Stimulated activated CD4-positive, alpha-beta T cell treated with anti-CD3 and anti-CD28 coated beads, Interleukin-4, amount 100 ng/mL, for 24 hours (primary cell): ENCODE measurements at regions not wholly inside any gene's neighbourhood (a gene's known extent, or its start where the extent isn't known, plus 50 kb on each side); places are given as distances from the start of the nearest gene placed in this dataset.

Experiments
- DNase-seq: peaks from one replicate; pipeline ENCODE4 v3.0.0-alpha.2; 2020

DNA sequence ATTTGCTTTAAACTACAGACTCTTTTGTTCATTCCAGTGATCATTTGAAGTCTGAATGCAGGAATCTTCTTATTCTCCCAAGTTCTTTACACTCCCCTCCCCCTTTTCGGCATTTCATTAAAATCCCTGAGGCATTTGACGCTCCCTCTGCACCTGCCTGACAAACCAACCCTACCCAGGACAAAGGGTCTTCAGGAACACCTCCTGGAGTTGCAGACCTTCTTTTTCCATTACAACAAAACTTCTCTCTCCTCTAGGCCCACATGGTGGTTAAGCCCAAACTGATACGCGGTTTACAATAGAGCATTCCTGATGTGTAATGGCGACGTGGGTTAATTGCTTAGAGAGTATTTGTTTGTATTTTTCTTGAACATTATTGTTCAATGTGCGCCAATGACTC lies 367.4 kb downstream of the FBXO15 start:
- DNase-seq, result no peak

DNA sequence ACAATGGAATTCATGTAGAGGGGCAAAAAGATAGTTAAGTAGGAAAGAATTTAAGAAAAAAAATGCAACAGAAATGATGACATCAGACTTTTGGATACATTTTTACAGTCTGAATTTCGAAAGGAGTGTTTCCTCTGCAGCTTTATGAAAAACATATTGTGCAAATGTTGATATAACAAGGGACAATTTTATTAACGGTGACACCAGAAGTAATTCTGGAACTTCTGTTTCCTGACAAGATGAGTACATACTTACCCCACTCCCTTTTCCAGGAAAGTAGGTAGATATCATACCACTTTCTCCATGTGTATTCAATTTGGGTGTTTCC lies 369.6 kb downstream of the FBXO15 start:
- no peak for DNase-seq

DNA sequence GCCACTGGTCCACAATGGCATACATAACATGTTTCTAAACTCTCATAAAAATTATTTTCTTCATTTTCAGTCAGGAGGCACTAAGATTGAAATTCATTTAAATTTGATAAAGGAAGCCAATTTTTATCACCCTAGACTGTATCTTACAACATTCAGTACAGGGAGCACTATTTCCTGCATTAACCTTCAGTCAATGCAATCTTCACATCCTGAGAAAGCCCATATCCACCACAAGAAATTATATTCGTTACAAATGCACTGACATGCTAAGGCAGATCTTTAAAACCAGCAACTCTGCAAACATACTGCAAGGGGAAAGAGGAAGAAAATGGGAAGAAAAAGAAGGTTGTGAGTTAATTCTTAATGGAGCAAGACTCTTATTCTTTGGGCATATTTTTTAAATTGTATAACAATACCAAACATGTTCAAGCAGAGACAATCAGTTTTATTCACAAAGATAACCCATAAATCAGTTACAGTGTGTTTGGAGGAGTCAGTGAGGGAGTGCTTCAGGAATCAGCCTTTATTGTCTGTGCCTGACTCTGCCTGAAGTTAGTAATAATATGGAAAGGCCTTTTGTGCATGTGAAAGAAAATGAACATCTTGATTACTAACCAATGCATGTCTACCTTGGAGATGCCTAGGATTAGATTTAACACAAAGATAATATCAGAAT lies 370.1 kb downstream of the FBXO15 start:
- no peak for DNase-seq

DNA sequence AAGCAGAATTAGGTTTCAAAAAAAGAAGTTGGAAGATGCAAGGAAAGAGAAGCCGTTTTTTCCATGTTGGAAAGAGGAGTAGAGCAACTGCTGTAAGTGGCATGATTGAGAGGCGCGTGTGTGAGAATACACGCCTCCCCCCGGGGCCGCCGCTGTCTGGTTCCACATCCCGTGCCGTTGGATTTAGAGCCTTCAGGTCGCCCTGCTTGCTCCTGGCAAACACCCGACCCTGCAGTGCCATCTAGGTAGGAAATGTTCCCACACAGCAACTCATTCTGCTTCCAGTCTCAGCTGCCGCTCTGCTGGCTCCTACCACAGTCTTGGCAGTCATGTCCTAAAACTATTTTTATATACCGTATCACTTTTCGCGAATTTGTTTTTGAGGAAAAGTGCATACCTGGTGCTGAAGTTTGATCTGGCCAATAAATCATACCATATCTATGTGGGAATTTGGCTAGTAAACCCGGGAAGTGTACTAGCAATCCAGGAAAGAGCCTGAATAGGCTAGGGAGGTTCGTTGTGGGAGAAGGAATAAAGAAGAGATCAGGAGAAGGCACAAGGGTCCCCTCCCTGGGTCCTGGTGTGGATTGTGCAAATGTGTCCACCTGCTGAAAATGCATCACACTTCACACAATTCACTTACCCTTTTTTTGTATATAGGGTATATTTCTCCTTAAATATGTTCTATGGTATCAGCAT lies 372.7 kb downstream of the FBXO15 start:
- no peak for DNase-seq

DNA sequence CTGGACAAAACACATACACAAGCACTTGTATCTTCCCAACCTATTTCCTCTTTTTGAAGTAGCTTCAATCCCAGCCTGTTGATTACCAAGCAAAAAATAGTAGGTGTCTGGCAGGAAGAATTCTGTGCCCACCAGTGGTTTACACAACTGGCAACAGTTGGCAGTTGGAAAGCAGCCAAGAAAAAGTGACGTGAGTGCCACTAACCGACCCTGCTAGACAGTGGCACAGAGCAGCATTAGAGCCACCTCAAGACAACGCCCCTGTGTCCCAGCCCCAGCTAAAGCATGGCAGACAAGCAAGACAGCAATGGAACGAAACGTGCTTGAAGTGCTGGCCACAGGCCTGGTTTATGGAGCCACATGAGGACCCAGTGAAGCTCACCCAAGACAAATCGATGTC lies 379.6 kb downstream of the FBXO15 start:
- DNase-seq, result no peak

DNA sequence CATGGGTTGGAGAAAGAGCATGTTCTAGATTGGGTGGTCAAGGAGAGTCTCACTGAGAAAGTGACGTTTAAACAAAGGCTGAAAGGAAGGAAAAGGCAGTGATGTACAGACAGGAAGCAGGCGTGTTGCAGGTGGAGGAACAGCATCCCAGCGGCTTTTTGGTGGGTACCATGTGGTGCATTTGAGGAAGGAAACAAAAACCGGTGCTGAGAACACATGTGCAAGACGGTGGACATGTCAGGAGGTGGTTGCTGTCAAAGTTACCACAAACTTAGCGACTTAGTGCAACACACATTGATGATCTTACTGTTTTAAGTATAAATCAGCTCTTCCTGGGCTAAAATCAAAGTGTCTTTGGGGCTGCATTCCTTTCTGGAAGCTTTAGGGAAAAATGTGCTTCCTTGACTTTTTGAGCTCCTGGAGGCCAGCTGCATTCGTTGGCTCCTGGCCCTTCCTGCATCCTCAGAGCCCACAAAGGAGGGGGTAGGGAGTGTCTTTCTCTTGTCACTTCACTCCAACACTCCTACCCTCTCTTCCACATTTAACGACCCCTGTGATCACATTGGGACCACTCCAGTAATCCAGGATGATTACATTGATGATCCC lies 380.6 kb downstream of the FBXO15 start:
- no peak for DNase-seq

DNA sequence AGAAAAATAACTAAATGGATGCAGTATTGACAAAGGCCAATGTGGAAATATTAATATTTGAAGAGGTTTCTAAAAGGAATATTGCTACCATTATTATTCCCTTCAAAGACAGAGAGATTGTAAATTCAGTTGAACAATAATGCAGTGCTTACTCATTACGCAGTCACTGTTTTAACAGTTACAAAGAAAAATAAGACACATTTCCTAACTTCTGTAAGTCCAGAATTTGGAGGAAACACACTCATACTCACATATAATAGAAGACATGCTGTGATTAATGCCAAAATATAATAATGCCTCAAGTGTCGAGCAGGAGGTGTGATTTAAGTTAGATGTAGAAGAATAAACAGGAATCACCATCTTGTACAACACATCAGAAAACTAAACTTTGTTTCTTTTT lies 389.2 kb downstream of the FBXO15 start:
- no peak for DNase-seq

DNA sequence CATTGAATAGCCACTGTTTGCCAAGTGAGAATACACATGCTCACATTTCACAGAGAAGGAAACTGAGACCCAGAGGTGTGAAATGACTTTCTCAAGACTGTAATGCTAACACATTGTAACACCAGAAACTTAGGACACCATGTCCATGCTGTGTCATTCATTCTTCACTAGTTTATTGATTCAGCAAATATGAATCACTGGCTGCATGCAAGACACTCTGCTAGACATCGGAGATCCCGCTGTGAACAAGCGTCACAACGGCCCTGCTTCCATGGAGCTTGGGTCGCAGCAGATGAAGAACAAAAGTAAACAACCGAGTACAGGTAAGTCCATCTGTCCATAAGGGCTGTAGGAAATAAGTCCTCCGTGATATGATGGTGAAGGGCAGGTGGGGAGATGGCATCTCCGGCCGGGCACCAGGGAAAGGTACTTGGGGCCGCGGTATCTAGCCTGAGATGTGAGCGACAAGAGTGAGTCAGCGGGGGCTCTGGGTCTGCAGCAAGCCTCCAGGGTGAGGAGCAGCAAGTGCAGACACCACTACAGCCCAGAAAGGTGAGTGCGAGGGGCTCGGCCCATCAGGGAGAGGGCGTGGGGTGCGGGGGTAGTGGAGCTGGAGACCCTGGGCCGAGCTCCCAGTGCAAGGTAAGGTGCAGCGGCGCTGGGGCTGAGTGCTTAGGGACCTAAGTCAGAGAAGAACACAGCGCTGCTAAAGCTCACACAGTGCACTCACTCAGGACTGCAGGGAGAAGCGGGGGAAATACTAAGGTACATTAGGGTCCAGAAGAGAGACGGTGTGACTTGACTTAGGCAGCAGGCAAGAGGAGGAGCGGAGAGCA lies 391.2 kb downstream of the FBXO15 start:
- no peak for DNase-seq

DNA sequence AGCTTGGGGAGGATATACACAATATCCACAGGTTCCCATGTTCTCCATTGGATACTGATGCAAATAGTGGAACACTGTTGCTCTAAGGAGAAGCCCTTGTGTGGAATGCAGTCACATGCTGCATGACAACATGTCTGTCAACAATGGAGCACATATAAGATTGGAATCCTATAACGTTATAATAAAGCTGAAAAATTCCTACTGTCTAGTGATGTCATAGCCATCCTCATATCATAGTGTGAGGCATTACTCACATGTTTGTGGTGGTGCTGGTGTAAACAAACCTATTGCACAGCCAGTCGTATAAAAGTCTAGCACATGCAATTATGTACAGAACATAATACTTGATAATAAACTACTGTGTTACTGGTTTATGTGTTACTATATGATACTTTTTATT lies 394.7 kb downstream of the FBXO15 start:
- no peak for DNase-seq

DNA sequence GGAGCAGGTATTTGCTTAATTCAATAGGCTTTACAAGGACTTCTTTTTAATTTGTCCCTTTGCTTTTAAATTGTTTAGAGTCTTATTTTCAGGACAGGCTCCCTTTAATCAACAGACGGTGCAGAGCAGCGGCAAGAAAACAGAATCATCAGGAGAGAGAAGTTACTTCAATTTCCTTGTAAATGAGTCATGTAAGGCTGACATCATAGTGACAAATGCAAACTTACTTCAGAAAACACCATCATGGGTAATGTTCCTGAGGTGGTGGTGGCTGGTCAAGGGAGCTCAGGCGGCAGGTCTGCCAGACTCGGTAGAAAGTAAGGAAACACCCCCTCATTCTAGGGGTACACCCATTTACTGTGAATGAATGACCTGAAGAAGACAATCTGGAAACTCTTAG lies 395.1 kb downstream of the FBXO15 start:
- no peak for DNase-seq

DNA sequence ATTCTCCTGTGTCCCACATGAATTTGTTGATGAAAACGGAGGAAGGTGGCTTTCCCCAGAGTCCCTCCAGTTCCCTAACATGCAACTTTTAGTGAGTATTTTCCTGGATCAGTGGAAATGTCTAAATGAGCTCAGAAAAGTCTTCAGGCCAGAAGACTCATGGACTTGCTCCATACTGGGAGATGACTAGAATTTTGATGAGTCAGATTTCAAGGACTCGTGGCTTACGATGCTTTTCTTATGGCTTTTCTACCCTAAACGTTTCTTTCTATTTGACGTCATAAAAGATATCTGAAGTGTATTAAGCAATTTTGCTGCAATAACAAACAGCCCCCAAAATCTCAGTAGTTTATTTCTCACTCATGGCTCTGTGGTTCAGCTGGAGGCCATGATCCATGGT lies 397.6 kb downstream of the FBXO15 start:
- DNase-seq, result no peak

DNA sequence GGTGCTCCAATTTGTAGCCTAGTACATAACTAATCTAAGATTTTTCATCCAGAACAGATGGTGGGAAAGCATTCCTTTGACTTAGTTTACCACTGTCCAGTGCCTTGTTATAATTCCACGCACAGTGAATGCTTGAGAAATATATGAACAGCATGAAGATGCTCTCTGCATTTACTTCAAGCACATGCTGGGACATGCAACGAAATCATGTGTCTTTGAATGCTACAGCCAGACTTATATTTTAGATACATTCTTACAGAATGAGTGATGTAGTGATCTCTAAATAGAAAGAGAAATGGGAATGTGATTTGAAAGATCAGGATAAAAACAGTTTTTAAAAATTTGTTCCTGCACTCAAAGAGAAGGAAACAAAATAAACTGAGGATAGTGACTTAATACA lies 398.3 kb downstream of the FBXO15 start:
- no peak for DNase-seq

DNA sequence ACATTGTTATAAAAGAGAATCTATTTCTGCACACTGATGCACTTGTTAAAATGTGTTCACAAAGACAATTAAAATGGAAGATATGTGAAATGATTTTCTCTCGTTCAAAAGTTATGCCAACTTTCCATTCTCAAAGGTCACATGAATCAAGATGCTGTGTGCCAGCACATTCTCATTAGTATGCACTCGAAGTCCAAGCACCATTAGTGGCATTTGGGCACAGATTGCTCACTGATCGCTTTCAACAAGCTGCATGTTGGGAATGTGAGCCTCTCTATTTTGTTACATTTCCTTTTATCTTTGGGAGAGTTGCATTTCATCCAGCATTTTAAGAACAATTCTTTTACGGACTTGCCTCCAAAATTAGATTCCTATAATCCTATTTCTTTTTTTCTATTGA lies 398.9 kb downstream of the FBXO15 start:
- no peak for DNase-seq

DNA sequence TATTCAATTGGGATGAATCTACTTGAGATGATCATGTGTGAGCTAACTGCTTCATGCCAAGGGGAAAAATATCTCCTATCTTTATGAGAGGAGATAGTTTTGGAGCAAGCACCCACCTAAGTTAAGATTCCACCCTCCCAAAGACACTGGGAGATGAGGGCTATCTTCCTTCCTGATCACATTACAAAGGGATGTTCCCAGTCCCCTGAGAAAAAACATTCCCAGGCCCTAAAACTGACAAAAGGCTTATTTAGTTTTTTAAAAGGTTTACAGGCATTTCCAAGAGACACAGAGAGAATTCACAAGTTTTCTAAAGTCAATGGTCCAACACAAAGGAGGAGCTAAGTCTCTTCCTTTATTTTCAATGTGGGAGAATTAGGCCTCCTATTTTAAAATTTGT lies 401.5 kb downstream of the FBXO15 start:
- no peak for DNase-seq

DNA sequence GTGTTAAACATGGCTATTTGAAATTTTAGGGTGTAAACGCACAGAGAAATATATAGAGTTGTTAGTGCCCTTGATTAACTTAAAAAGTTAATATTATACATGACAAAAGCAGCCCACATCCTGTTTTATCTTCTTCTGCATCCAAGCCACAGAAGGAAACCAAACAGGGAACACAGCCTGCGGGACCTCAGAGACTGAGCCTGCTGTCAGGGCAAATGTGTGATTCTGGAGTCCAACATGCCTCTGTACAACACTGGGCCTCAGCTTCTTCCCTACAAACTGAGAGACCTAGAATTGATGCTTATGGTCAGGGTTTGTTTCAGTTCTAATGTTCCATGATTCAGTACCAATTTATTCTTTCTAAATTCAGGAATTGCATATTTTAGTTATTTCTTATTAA lies 404.7 kb downstream of the FBXO15 start:
- DNase-seq, result no peak

DNA sequence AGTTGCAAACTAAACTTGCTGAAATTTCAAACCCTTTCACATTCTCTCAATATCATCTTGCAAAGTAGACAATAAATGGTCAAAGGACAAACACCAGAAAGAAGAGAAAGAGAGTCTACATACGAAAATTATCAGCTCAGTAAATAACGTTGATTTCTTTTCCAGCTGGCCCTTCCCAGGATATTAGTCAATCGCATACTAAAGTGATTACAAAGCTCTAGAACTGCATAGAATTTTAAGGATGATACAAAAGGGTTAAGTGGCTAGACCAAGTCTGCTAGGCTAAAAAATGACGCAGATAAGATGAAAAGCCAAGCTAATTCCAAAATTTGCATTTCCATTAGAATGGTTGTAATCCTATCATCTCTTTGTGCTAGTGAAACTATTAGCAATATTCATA lies 405.7 kb downstream of the FBXO15 start:
- no peak for DNase-seq

DNA sequence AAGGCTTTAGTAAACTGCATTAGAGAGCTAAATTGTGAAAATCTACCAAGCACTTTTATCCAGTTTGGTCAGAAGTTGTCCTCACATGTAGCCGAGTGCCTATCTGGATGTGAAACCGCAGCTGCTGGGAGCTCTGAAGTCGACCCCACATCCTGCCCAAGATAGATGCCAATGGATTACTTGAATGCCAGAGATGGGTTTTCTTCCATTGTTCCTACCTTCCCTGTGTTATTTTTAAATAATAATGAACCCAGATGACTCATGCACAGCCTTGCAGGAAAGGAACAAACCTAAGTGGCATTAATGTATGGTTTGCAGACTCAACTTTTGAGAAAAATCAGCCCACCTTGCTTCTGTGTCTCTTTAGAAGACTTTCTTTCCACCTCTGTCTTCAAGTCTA lies 408.5 kb downstream of the FBXO15 start:
- DNase-seq, result no peak

DNA sequence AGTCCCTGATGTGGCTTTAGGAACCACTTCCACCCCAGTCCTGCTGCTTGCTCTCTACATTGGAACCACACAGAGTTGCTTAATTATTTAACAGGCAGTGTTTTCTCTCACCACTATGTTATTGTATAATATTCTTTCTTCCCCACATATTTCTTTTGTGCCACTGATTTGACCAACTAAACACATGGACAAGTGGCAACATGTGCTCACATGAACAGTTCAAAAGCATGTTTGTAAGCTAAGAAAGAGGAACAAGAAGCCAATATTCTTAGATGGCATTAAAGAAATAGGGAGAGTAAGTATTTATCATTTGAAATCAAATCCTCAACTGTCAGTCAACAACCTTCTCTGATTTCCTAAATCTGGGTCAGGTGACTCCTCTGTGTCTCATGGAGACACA lies 409.6 kb downstream of the FBXO15 start:
- DNase-seq, result no peak

DNA sequence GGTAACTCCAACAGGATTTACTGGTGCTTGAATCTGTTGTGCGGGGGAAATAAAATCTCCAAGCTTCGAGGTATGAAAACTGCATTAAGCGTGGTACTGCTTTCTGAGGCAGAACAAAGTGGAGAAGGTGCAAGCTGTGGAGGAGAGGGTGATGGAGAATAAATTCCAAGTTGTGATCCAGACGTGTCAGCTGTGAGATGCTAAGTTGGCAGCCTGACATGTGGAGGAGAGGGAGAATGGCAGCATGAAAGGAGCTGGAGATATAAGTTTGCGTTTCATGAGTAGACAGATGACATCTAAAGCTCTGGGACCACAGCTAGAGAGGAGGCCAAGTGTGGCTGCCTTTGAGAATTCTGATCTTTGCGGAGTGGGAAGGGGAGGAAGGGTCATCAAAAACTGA lies 411.8 kb downstream of the FBXO15 start:
- no peak for DNase-seq

DNA sequence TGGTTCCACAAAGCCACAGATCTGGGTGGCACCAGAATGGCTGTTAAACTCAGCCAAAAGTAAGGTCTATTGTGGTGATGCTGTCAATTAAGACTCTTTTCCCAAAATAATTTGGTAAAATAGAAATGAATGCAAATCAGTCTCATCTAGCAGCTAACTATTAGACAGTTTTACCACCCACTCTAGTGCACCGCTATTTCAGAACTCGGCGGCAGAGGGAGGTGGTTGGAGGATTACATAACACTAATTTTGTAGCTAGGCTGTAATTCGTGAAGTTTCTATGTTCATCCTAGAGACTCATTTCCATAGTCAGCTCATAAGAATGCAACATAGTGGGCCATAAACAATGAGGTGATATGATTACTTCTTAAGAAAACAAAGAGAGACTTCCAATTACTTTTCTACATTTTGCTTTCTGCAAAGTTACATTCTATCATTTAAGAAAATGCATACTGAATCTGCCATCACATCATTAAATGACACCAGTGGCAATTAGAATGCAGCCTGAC lies 413.8 kb downstream of the FBXO15 start:
- DNase-seq, result no peak

DNA sequence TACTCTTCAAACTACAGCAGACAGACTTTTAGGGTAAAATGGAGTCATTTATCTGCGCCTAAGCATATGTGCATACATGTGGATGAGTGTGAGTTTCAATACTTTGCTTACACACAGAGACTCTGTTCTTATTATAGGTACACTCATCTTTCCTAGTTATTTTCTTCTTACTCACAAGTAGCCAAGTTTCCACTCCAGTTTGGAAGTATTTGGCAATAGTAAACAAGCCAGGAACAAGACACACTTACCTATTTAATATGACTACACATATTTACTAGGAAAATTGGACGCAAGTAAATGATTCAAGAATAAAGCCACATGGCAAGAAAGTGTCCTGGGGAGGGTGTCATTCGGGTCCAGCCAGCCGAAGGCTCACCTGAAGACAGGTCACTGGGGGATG lies 414.3 kb downstream of the FBXO15 start:
- DNase-seq, result no peak

DNA sequence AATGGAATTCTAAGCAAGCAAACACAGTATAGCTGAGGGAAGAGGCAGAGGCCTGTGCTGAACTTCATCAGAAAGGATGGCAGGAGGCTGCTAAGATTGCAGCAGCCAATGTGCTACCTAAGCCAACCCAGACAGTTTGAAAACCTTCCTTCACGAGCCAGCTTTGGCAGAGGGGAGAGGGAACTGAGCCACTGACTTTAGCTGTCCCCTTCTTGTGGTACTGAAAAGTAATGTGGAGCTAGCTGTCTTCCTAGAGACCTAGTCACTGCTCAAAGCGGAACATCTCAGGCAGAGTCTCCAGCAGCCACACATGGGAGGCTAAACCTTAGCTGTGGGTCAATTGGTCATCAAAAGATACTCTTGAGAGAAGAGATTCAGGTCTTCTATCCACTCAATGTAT lies 419.0 kb downstream of the FBXO15 start:
- DNase-seq, result no peak

DNA sequence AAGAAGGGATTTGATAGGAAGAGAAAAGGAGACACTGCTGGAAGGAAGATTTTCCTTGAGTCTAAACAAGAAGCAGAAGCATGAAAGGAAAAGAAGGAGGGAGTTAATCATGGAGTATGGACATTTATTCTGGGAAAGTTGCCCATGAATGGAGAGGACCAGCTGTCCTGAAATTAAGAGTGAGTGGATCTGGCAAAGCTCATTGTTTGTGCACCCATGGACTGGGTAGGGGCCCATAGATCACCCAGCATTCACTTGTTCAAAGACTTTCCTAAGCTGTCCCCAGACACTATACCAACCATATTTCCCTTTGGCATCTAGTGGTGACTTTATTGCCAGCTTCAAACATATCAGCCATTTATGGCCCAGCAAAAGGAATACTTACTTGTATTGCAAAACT lies 422.7 kb downstream of the FBXO15 start:
- DNase-seq, result no peak

DNA sequence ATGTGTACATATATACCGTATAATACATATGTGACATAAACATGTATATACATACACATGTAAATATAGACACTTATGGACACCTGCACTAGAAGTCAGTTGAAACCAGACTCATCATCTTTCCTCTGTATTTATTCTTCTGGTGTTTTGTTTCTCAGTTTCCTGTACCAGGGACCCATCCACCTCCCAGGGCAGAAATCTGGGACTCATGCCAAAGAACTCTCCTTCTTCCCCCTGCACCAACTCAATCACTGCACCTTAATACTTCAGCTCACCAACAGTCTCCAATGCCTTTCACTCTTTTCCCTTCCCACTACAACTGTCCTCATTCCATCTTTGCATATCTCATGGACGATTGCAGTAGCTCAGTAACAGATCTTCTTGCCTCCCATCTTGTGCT lies 428.0 kb downstream of the FBXO15 start:
- no peak for DNase-seq
